GM18498 (cell line): ENCODE measurements at regions not wholly inside any gene's neighbourhood (a gene's known extent, or its start where the extent isn't known, plus 50 kb on each side); places are given as distances from the start of the nearest gene placed in this dataset.

Experiments
- ATAC-seq: cut with Tn5 transposase; IDR thresholded peaks from one replicate; pipeline ENCODE4 v1.9.1; 2021; ENCODE audit warnings: mild to moderate bottlenecking, moderate library complexity; ENCODE audit not compliant: unreplicated experiment

- no peak for ATAC-seq
These were observed 1385.8 kb upstream of the FLRT2 start for GRCh38 chr14:84144166-84144565.

- no peak for ATAC-seq
These were observed 1377.5 kb upstream of the FLRT2 start for GRCh38 chr14:84152452-84152851.

GRCh38 chr14:84162633-84163032 lies 1367.3 kb upstream of the FLRT2 start:
- no peak for ATAC-seq

- no peak for ATAC-seq
These were observed 1362.9 kb upstream of the FLRT2 start for GRCh38 chr14:84167026-84167425.

GRCh38 chr14:84180336-84180735 lies 1349.6 kb upstream of the FLRT2 start:
- ATAC-seq = no peak

- ATAC-seq = no peak
These were observed 1348.9 kb upstream of the FLRT2 start for GRCh38 chr14:84181072-84181471.

- no peak for ATAC-seq
These were observed 1334.4 kb upstream of the FLRT2 start for GRCh38 chr14:84195514-84195913.

- no peak for ATAC-seq
These were observed 1332.2 kb upstream of the FLRT2 start for GRCh38 chr14:84197704-84198103.

- ATAC-seq = no peak
These were observed 1327.5 kb upstream of the FLRT2 start for GRCh38 chr14:84202486-84202885.

- no peak for ATAC-seq
These were observed 1326.0 kb upstream of the FLRT2 start for GRCh38 chr14:84203896-84204295.

- no peak for ATAC-seq
These were observed 1321.5 kb upstream of the FLRT2 start for GRCh38 chr14:84208451-84208850.

GRCh38 chr14:84209031-84209430 lies 1320.9 kb upstream of the FLRT2 start:
- no peak for ATAC-seq

GRCh38 chr14:84217066-84217465 lies 1312.9 kb upstream of the FLRT2 start:
- ATAC-seq = no peak

GRCh38 chr14:84225268-84225667 lies 1304.7 kb upstream of the FLRT2 start:
- ATAC-seq = no peak

- no peak for ATAC-seq
These were observed 1301.2 kb upstream of the FLRT2 start for GRCh38 chr14:84228702-84229101.

GRCh38 chr14:84234281-84234680 lies 1295.7 kb upstream of the FLRT2 start:
- no peak for ATAC-seq

GRCh38 chr14:84236290-84236689 lies 1293.7 kb upstream of the FLRT2 start:
- no peak for ATAC-seq

- no peak for ATAC-seq
These were observed 1292.1 kb upstream of the FLRT2 start for GRCh38 chr14:84237881-84238280.

- no peak for ATAC-seq
These were observed 1282.3 kb upstream of the FLRT2 start for GRCh38 chr14:84247693-84248092.

GRCh38 chr14:84250893-84251292 lies 1279.1 kb upstream of the FLRT2 start:
- ATAC-seq = no peak

GRCh38 chr14:84251411-84252115 lies 1278.4 kb upstream of the FLRT2 start:
- no peak for ATAC-seq

- no peak for ATAC-seq
These were observed 1277.2 kb upstream of the FLRT2 start for GRCh38 chr14:84252706-84253105.

- no peak for ATAC-seq
These were observed 1276.6 kb upstream of the FLRT2 start for GRCh38 chr14:84253326-84253725.
